ENCODE measurements at regions not wholly inside any gene's neighbourhood (a gene's known extent, or its start where the extent isn't known, plus 50 kb on each side); places are given as distances from the start of the nearest gene placed in this dataset.
A peak's percentile ranks its signal among the peaks of the same experiment; 100 is the strongest.

DNA sequence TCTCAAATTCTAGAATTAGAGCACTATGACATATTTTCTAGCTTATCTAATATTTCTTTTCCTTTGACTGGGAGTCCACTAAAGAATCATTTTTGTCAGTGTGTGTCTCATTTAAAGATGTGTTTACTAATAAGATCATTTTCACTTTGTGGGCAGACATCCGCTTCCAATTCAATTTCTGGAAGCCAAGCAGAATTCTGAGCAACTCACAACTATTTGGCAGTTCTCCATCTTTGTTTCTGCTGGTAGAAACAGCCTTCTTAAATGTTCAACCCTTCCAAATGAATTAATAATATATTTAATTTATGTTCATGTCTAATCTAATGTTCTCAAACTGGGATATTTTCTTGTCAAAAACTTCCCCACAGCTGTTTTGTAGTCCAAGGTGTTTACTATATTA, 411.8 kb downstream of the KCTD12 start:
- no peak overlapping the region for H3K4me3 ChIP-seq (ENCODE audit: low read depth, low read length)
- H3K27ac ChIP-seq: no peak overlapping the region
- H3K4me1 ChIP-seq: no peaks in the 10 kb centered on the region
- H2AFZ ChIP-seq: no peak overlapping the region
- H3K36me3 ChIP-seq (ENCODE audit: control insufficient read depth, insufficient read depth, low read length): no peaks in the 10 kb centered on the region
- H3K9me3 ChIP-seq (ENCODE audit: control insufficient read depth, low read length): no peaks in the 10 kb centered on the region
- H3K4me2 ChIP-seq (ENCODE audit: low read length): no peak overlapping the region
- TF ChIP-seq, protein P1, sequence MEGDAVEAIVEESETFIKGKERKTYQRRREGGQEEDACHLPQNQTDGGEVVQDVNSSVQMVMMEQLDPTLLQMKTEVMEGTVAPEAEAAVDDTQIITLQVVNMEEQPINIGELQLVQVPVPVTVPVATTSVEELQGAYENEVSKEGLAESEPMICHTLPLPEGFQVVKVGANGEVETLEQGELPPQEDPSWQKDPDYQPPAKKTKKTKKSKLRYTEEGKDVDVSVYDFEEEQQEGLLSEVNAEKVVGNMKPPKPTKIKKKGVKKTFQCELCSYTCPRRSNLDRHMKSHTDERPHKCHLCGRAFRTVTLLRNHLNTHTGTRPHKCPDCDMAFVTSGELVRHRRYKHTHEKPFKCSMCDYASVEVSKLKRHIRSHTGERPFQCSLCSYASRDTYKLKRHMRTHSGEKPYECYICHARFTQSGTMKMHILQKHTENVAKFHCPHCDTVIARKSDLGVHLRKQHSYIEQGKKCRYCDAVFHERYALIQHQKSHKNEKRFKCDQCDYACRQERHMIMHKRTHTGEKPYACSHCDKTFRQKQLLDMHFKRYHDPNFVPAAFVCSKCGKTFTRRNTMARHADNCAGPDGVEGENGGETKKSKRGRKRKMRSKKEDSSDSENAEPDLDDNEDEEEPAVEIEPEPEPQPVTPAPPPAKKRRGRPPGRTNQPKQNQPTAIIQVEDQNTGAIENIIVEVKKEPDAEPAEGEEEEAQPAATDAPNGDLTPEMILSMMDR (IDR thresholded peaks at IDR 0.05): no peak
- H3K27me3 ChIP-seq (ENCODE audit: control insufficient read depth, insufficient read depth, low read length): no peaks in the 10 kb centered on the region
- H3K9ac ChIP-seq: no peak overlapping the region
- H3K79me2 ChIP-seq: no peaks in the 10 kb centered on the region

DNA sequence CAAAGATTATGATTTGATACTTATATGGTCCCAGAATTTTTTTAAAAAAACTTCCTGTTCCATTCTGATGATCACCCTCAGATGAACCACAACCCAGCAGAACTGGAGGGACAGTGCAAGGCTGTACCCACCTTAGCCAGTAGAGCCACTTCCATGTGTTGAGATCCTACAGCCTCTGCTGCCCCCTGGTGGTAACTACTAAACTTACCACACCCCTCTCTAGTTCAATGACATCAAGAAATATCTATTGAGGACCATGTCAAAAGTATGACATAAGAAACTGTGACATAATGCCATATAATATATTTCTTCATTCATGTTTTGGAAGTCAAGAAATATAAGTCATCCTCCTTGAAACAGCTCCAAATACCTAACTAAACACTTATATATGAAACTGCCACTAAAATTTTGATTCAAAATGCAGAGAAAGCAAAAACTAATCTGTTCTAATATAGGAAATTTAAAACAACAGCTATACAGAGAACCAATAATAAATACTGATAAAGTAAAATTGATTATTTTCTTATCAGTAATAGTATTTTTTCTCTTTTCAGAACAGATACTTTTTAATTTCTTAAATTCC, 412.6 kb downstream of the KCTD12 start:
- no peaks in the 10 kb centered on the region for H3K9me3 ChIP-seq (ENCODE audit: control insufficient read depth, low read length)
- no peaks in the 10 kb centered on the region for H3K79me2 ChIP-seq
- H2AFZ ChIP-seq: no peak overlapping the region
- no peak overlapping the region for H3K9ac ChIP-seq
- TF ChIP-seq, protein P1 (IDR thresholded peaks at IDR 0.05): peak; percentile 64
- no peak overlapping the region for H3K27ac ChIP-seq
- H3K4me3 ChIP-seq (ENCODE audit: low read depth, low read length): no peak overlapping the region
- H3K36me3 ChIP-seq (ENCODE audit: control insufficient read depth, insufficient read depth, low read length): no peaks in the 10 kb centered on the region
- H3K27me3 ChIP-seq (ENCODE audit: control insufficient read depth, insufficient read depth, low read length): no peaks in the 10 kb centered on the region
- no peak overlapping the region for H3K4me2 ChIP-seq (ENCODE audit: low read length)
- no peaks in the 10 kb centered on the region for H3K4me1 ChIP-seq

DNA sequence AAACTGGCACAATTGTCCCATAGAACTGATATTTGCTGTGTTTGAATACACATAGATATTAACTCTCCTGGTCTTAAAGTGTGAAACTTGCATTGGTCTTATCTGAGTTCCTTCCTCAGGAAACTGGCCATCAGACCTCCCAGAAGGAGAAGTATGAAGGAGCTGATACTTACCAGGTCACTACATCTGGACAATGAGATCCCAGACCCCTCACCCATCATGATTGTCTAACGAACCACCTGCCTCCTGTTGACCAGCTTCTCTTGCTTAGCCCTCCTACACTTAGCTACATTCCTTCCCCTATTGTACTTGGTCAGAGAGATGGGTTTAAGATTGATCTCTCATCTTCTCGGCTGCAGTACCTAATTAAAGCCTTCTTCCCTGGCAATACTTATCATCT, 413.3 kb downstream of the KCTD12 start:
- Histone ChIP-seq H3K27ac (no peak overlapping the region), H3K9me3 (ENCODE audit: control insufficient read depth, low read length) (no peaks in the 10 kb centered on the region), H3K4me1 (no peaks in the 10 kb centered on the region), H3K36me3 (ENCODE audit: control insufficient read depth, insufficient read depth, low read length) (no peaks in the 10 kb centered on the region), H3K79me2 (no peaks in the 10 kb centered on the region), H3K4me2 (ENCODE audit: low read length) (no peak overlapping the region), H2AFZ (no peak overlapping the region), H3K9ac (no peak overlapping the region), H3K4me3 (ENCODE audit: low read depth, low read length) (no peak overlapping the region), H3K27me3 (ENCODE audit: control insufficient read depth, insufficient read depth, low read length) (no peaks in the 10 kb centered on the region)
- TF ChIP-seq, protein P1 (IDR thresholded peaks at IDR 0.05): no peak

GRCh38 chr13:76471486-76471885, 414.7 kb downstream of the KCTD12 start:
- Histone ChIP-seq H3K9ac (no peak overlapping the region), H3K4me2 (ENCODE audit: low read length) (no peak overlapping the region), H2AFZ (no peak overlapping the region), H3K9me3 (ENCODE audit: control insufficient read depth, low read length) (no peaks in the 10 kb centered on the region), H3K79me2 (no peaks in the 10 kb centered on the region), H3K27me3 (ENCODE audit: control insufficient read depth, insufficient read depth, low read length) (no peaks in the 10 kb centered on the region), H3K36me3 (ENCODE audit: control insufficient read depth, insufficient read depth, low read length) (no peaks in the 10 kb centered on the region), H3K27ac (no peak overlapping the region), H3K4me3 (ENCODE audit: low read depth, low read length) (no peak overlapping the region), H3K4me1 (no peaks in the 10 kb centered on the region)
- TF ChIP-seq, protein P1 (IDR thresholded peaks at IDR 0.05): no peak

GRCh38 chr13:76470991-76471390, 415.2 kb downstream of the KCTD12 start:
- Histone ChIP-seq H2AFZ (no peak overlapping the region), H3K27me3 (ENCODE audit: control insufficient read depth, insufficient read depth, low read length) (no peaks in the 10 kb centered on the region), H3K27ac (no peak overlapping the region), H3K9me3 (ENCODE audit: control insufficient read depth, low read length) (no peaks in the 10 kb centered on the region), H3K9ac (no peak overlapping the region), H3K79me2 (no peaks in the 10 kb centered on the region), H3K4me2 (ENCODE audit: low read length) (no peak overlapping the region), H3K36me3 (ENCODE audit: control insufficient read depth, insufficient read depth, low read length) (no peaks in the 10 kb centered on the region), H3K4me3 (ENCODE audit: low read depth, low read length) (no peak overlapping the region), H3K4me1 (no peaks in the 10 kb centered on the region)
- TF ChIP-seq, protein P1 (IDR thresholded peaks at IDR 0.05): no peak

Data from parathyroid adenoma (tissue), 2 donors.